Gastrocnemius medialis (tissue), 4 donors: ENCODE measurements at regions not wholly inside any gene's neighbourhood (a gene's known extent, or its start where the extent isn't known, plus 50 kb on each side); places are given as distances from the start of the nearest gene placed in this dataset.

Source experiments
- ATAC-seq, 2 donors: fragments of 150-250 bp; one replicate each; pipeline ENCODE4 v1.9.1; 2016
- DNase-seq, 2 donors: peaks; one replicate each; pipeline ENCODE4 v3.0.0-alpha.2; 2019
- H3K27ac ChIP-seq, 4 donors: fragments of 200-600 bp; sonication (generic); 1 replicate in 1 of 4; 2 replicates in 3 of 4; pipeline ENCODE4 v1.5.1; 2016 to 2018; ENCODE audit warnings: mild to moderate bottlenecking in 2 of 4, moderate library complexity in 1 of 4
- H3K27me3 ChIP-seq, 3 donors: fragments of 200-600 bp; sonication (generic) in 2 of 3; 1 replicate in 1 of 3; 2 replicates in 2 of 3; pipeline versions ENCODE4 v1.5.1 to v1.6.0; 2016 to 2019; ENCODE audit warnings: mild to moderate bottlenecking in 1 of 3, moderate library complexity in 1 of 3
- H3K36me3 ChIP-seq, 2 donors: fragments of 200-600 bp; sonication (generic) in 1 of 2; one replicate each; pipeline ENCODE4 v1.5.1; 2017 to 2018
- H3K4me1 ChIP-seq, 2 donors: fragments of 200-600 bp; sonication (generic) in 1 of 2; one replicate each; pipeline ENCODE4 v1.5.1; 2016 to 2017; ENCODE audit warnings: mild to moderate bottlenecking in 2 of 2
- H3K4me3 ChIP-seq, 4 donors: fragments of 200-600 bp; sonication (generic) in 3 of 4; 1 replicate in 1 of 4; 2 replicates in 3 of 4; pipeline ENCODE4 v1.5.1; 2016 to 2019; ENCODE audit warnings: mild to moderate bottlenecking in 2 of 4
- H3K9me3 ChIP-seq, 3 donors: fragments of 200-600 bp; sonication (generic) in 2 of 3; 1 replicate in 1 of 3; 2 replicates in 2 of 3; pipeline ENCODE4 v1.5.1; 2016 to 2019
- POLR2A ChIP-seq, 2 donors: fragments of 450-650 bp; IDR thresholded peaks; one replicate each; pipeline ENCODE4 v1.6.1; 2017; ENCODE audit warnings: antibody characterized with exemption in 2 of 2, mild to moderate bottlenecking in 2 of 2, moderate library complexity in 2 of 2
- in situ Hi-C, 4 donors: fragments of 200-750 bp; cut with MboI; loops; one replicate each; pipeline versions ENCODE4 v1.15.0 to v1.8.0; 2017; ENCODE audit warnings: low sequenced_read_pairs in 4 of 4
- intact Hi-C: fragments of 100-400 bp; cut with DNase I; formaldehyde crosslinking; loops from one replicate; pipeline ENCODE4 v1.15.1; 2023; ENCODE audit warnings: low total_unique reads
- TF ChIP-seq, protein P1 (sequence below), 5 experiments: fragments of 450-650 bp in 3 of 5; fragments of 200-600 bp in 2 of 5; sonication (generic) in 2 of 5; IDR thresholded peaks in 4 of 5; conservative IDR thresholded peaks in 1 of 5; 1 replicate in 4 of 5; 2 replicates in 1 of 5; pipeline ENCODE4 v1.5.1; 2016 to 2019; ENCODE audit warnings: antibody characterized with exemption in 5 of 5, mild to moderate bottlenecking in 3 of 5, moderate library complexity in 3 of 5

GRCh38 chrX:110944311-110944750 is 148.7 kb upstream of the CHRDL1 start:
- no peak for TF ChIP-seq POLR2A (IDR thresholded peaks at IDR 0.05)
- TF ChIP-seq, protein P1, sequence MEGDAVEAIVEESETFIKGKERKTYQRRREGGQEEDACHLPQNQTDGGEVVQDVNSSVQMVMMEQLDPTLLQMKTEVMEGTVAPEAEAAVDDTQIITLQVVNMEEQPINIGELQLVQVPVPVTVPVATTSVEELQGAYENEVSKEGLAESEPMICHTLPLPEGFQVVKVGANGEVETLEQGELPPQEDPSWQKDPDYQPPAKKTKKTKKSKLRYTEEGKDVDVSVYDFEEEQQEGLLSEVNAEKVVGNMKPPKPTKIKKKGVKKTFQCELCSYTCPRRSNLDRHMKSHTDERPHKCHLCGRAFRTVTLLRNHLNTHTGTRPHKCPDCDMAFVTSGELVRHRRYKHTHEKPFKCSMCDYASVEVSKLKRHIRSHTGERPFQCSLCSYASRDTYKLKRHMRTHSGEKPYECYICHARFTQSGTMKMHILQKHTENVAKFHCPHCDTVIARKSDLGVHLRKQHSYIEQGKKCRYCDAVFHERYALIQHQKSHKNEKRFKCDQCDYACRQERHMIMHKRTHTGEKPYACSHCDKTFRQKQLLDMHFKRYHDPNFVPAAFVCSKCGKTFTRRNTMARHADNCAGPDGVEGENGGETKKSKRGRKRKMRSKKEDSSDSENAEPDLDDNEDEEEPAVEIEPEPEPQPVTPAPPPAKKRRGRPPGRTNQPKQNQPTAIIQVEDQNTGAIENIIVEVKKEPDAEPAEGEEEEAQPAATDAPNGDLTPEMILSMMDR (IDR thresholded peaks at IDR 0.05 in 4 of 5, conservative IDR thresholded peaks at IDR 0.05 in 1 of 5), result no peak
- DNase-seq (no peak), ATAC-seq (no peak)
- Histone ChIP-seq H3K4me3 (no peak overlapping the region), H3K4me1 (no peaks in the 10 kb centered on the region), H3K36me3 (no peaks in the 10 kb centered on the region), H3K27ac (no peak overlapping the region), H3K9me3 (no peaks in the 10 kb centered on the region), H3K27me3 (peaks cover 0 to 12% (median 0%) of the 10 kb centered on the region in 3 donors)
- intact Hi-C loops (no loop called here), in situ Hi-C loops (no loop called here)

GRCh38 chrX:110941906-110942305 is 146.3 kb upstream of the CHRDL1 start:
- TF ChIP-seq POLR2A (IDR thresholded peaks at IDR 0.05), result no peak
- TF ChIP-seq, protein P1 (IDR thresholded peaks at IDR 0.05 in 4 of 5, conservative IDR thresholded peaks at IDR 0.05 in 1 of 5), result no peak
- Histone ChIP-seq H3K4me1 (no peaks in the 10 kb centered on the region), H3K36me3 (no peaks in the 10 kb centered on the region), H3K9me3 (no peaks in the 10 kb centered on the region), H3K27me3 (peaks cover 0 to 12% (median 0%) of the 10 kb centered on the region in 3 donors), H3K27ac (no peak overlapping the region), H3K4me3 (no peak overlapping the region)
- DNase-seq (no peak), ATAC-seq (no peak)
- in situ Hi-C loops, result no loop called here
- intact Hi-C loops, result no loop called here

- intact Hi-C loops, result no loop called here
- no peak for DNase-seq
- Histone ChIP-seq H3K27me3 (peaks cover 0 to 7% (median 0%) of the 10 kb centered on the region in 3 donors), H3K9me3 (no peaks in the 10 kb centered on the region), H3K4me3 (no peak overlapping the region), H3K36me3 (no peaks in the 10 kb centered on the region), H3K4me1 (no peaks in the 10 kb centered on the region), H3K27ac (no peak overlapping the region)
- no peak for TF ChIP-seq POLR2A (IDR thresholded peaks at IDR 0.05)
- TF ChIP-seq, protein P1 (IDR thresholded peaks at IDR 0.05 in 4 of 5, conservative IDR thresholded peaks at IDR 0.05 in 1 of 5), result no peak
- in situ Hi-C loops, result no loop called here
- ATAC-seq, result no peak
Observed at GRCh38 chrX:110938977-110939732, 143.5 kb upstream of the CHRDL1 start.

- TF ChIP-seq, protein P1 (IDR thresholded peaks at IDR 0.05 in 4 of 5, conservative IDR thresholded peaks at IDR 0.05 in 1 of 5), result no peak
- no peak for TF ChIP-seq POLR2A (IDR thresholded peaks at IDR 0.05)
- ATAC-seq (no peak), DNase-seq (no peak)
- H3K27me3 ChIP-seq, result no peaks in the 10 kb centered on the region
- intact Hi-C loops, result no loop called here
- H3K4me1 ChIP-seq, result no peaks in the 10 kb centered on the region
- no peak overlapping the region for H3K27ac ChIP-seq
- in situ Hi-C loops, result no loop called here
- no peaks in the 10 kb centered on the region for H3K9me3 ChIP-seq
- H3K36me3 ChIP-seq, result no peaks in the 10 kb centered on the region
- H3K4me3 ChIP-seq, result no peak overlapping the region
Observed at GRCh38 chrX:110924871-110925270, 129.3 kb upstream of the CHRDL1 start.
